Tibial nerve (tissue), 4 donors: ENCODE measurements at regions not wholly inside any gene's neighbourhood (a gene's known extent, or its start where the extent isn't known, plus 50 kb on each side); places are given as distances from the start of the nearest gene placed in this dataset.

ENCODE experiments used
- DNase-seq, 2 donors: peaks; one replicate each; pipeline ENCODE4 v3.0.0-alpha.2; 2019; ENCODE audit warnings: low spot score in 2 of 2
- H3K27ac ChIP-seq, 4 donors: fragments of 200-600 bp; sonication (generic) in 3 of 4; one replicate each; pipeline ENCODE4 v1.5.1; 2017 to 2019; ENCODE audit warnings: mild to moderate bottlenecking in 1 of 4
- H3K27me3 ChIP-seq, 2 donors: fragments of 200-600 bp; sonication (generic) in 1 of 2; one replicate each; pipeline versions ENCODE4 v1.5.1 to v1.6.0; 2017 to 2019
- H3K36me3 ChIP-seq, 3 donors: fragments of 200-600 bp; sonication (generic); one replicate each; pipeline ENCODE4 v1.5.1; 2018 to 2019
- H3K4me1 ChIP-seq, 4 donors: fragments of 200-600 bp; sonication (generic) in 3 of 4; one replicate each; pipeline ENCODE4 v1.5.1; 2017 to 2019
- H3K4me3 ChIP-seq, 4 donors: fragments of 200-600 bp; sonication (generic) in 3 of 4; one replicate each; pipeline ENCODE4 v1.5.1; 2017 to 2019; ENCODE audit warnings: mild to moderate bottlenecking in 1 of 4, moderate library complexity in 1 of 4
- H3K9me3 ChIP-seq, 4 donors: fragments of 200-600 bp; sonication (generic) in 3 of 4; one replicate each; pipeline ENCODE4 v1.5.1; 2017 to 2019
- EP300 ChIP-seq, 2 donors: sonication (generic); formaldehyde crosslinking; IDR thresholded peaks; one replicate each; pipeline ENCODE4 v1.6.1; 2017; ENCODE audit warnings: antibody characterized with exemption in 2 of 2, mild to moderate bottlenecking in 1 of 2
- POLR2A ChIP-seq, 2 donors: fragments of 450-650 bp; IDR thresholded peaks; one replicate each; pipeline ENCODE4 v1.6.1; 2017; ENCODE audit warnings: antibody characterized with exemption in 2 of 2, mild to moderate bottlenecking in 2 of 2, moderate library complexity in 2 of 2
- WGBS, 2 donors: methylation state at CpG; one replicate each; pipeline ENCODE4 v1.1.5; 2018; 5-methylcytosine and 5-hydroxymethylcytosine counted together
- TF ChIP-seq, protein P1 (sequence below), 5 experiments: fragments of 200-600 bp in 3 of 5; fragments of 450-650 bp in 2 of 5; sonication (generic) in 3 of 5; IDR thresholded peaks; one replicate each; pipeline ENCODE4 v1.5.1; 2016 to 2019; ENCODE audit warnings: antibody characterized with exemption in 5 of 5, mild to moderate bottlenecking in 3 of 5, moderate library complexity in 2 of 5

DNA sequence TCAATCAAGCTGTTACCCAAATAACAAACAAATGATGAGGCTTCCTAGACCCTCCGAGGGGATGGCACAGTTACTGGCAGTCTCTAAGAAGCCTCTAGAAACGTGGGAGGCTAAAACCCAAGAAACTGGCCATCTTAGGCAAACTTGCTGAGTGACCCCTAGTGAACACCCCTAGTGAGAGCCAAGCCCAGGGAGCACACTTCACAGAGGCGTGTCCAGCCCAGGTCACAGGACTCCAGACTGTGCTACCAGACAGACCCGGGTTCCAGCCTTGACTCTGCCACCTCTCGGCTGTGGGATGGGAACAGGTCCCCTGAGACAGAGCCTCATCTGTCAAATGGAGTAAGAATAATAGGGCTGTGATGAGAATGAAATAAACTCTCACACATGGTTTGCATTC is 83.5 kb upstream of the ASAP2 start:
- Histone ChIP-seq H3K27ac (no peak overlapping the region), H3K9me3 (peaks cover 0 to 7% (median 0%) of the 10 kb centered on the region in 4 donors), H3K27me3 (no peaks in the 10 kb centered on the region), H3K4me3 (no peak overlapping the region), H3K36me3 (no peaks in the 10 kb centered on the region), H3K4me1 (no peaks in the 10 kb centered on the region)
- TF ChIP-seq POLR2A (IDR thresholded peaks at IDR 0.05) (no peak), EP300 (IDR thresholded peaks at IDR 0.05) (no peak)
- TF ChIP-seq, protein P1, sequence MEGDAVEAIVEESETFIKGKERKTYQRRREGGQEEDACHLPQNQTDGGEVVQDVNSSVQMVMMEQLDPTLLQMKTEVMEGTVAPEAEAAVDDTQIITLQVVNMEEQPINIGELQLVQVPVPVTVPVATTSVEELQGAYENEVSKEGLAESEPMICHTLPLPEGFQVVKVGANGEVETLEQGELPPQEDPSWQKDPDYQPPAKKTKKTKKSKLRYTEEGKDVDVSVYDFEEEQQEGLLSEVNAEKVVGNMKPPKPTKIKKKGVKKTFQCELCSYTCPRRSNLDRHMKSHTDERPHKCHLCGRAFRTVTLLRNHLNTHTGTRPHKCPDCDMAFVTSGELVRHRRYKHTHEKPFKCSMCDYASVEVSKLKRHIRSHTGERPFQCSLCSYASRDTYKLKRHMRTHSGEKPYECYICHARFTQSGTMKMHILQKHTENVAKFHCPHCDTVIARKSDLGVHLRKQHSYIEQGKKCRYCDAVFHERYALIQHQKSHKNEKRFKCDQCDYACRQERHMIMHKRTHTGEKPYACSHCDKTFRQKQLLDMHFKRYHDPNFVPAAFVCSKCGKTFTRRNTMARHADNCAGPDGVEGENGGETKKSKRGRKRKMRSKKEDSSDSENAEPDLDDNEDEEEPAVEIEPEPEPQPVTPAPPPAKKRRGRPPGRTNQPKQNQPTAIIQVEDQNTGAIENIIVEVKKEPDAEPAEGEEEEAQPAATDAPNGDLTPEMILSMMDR (IDR thresholded peaks at IDR 0.05), result no peak
- WGBS, 2 donors, result 65 to 87% methylated on average over 4 to 5 of the region's 5 CpGs
- no peak for DNase-seq

DNA sequence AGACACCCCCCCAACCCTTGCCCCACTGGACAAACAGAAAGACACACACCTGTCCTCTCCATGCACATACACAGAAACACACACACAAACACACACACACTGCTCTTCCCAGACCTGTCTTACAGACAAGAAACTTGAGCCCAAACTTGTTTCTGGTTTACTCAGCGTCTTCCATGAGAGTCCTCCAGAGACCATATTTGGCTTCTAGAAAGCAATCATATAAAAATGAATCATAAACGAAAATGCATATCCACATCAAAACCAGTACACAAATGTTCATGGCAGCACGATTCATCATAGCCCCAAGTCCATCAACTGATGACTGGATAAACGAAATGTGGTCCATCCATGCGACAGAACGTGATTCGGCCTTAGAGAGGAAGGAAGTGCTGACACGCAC is 84.2 kb upstream of the ASAP2 start:
- 92% methylated on average over 8 of the region's 8 CpGs for WGBS, 2 donors
- H3K27me3 ChIP-seq, result no peaks in the 10 kb centered on the region
- no peak for DNase-seq

DNA sequence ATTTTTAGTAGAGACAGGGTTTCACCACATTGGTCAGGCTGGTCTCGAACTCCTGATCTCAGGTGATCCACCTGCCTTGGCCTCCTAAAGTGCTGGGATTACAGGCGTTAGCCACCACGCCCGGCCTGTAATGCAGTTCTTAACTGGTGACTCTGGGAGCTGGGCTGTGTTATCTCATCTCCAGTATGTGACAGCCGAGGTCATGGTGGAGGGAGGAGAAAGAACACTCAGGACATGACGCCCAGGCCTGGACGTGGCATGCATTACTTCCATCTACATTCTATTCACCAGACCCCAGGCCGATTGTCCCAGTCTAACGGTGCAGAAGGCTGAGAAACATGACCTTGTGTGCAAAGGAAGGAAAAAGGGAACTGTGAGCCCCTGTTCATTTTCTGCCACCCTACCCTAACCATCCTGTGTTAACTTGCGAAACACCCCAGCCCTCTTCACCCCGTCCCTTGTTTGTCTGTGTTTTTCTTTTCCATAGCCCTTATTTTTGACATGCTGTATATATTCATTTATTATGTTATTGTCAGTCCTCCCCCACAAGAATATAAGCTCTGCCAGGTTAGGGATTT is 88.1 kb upstream of the ASAP2 start:
- TF ChIP-seq EP300 (IDR thresholded peaks at IDR 0.05) (no peak), POLR2A (IDR thresholded peaks at IDR 0.05) (no peak)
- TF ChIP-seq, protein P1 (IDR thresholded peaks at IDR 0.05), result no peak
- H3K27me3 ChIP-seq, result no peaks in the 10 kb centered on the region
- H3K27ac ChIP-seq, result no peak overlapping the region
- H3K4me3 ChIP-seq, result no peak overlapping the region
- H3K4me1 ChIP-seq, result no peaks in the 10 kb centered on the region
- no peak for DNase-seq
- no peaks in the 10 kb centered on the region for H3K9me3 ChIP-seq
- WGBS, 2 donors, result 81 to 82% methylated on average over 11 of the region's 11 CpGs
- H3K36me3 ChIP-seq, result no peaks in the 10 kb centered on the region

More for the DNA sequence above, 84.2 kb upstream of the ASAP2 start:
- no peaks in the 10 kb centered on the region for H3K36me3 ChIP-seq
- H3K4me1 ChIP-seq, result no peaks in the 10 kb centered on the region
- H3K4me3 ChIP-seq, result no peak overlapping the region
- peaks cover 0 to 7% (median 0%) of the 10 kb centered on the region in 4 donors for H3K9me3 ChIP-seq
- no peak overlapping the region for H3K27ac ChIP-seq
- no peak for TF ChIP-seq EP300 (IDR thresholded peaks at IDR 0.05)
- TF ChIP-seq POLR2A (IDR thresholded peaks at IDR 0.05), result no peak
- TF ChIP-seq, protein P1 (IDR thresholded peaks at IDR 0.05), result no peak

GRCh38 chr2:9115229-9115628 is 91.4 kb upstream of the ASAP2 start:
- 83 to 92% methylated on average over 2 of the region's 2 CpGs for WGBS, 2 donors
- H3K4me3 ChIP-seq, result no peak overlapping the region
- TF ChIP-seq, protein P1 (IDR thresholded peaks at IDR 0.05), result no peak
- no peak for TF ChIP-seq EP300 (IDR thresholded peaks at IDR 0.05)
- no peak for TF ChIP-seq POLR2A (IDR thresholded peaks at IDR 0.05)
- H3K27ac ChIP-seq, result no peak overlapping the region
- peaks cover 0 to 9% (median 0%) of the 10 kb centered on the region in 4 donors for H3K4me1 ChIP-seq
- DNase-seq, result no peak
- no peaks in the 10 kb centered on the region for H3K36me3 ChIP-seq
- no peaks in the 10 kb centered on the region for H3K9me3 ChIP-seq
- no peaks in the 10 kb centered on the region for H3K27me3 ChIP-seq

DNA sequence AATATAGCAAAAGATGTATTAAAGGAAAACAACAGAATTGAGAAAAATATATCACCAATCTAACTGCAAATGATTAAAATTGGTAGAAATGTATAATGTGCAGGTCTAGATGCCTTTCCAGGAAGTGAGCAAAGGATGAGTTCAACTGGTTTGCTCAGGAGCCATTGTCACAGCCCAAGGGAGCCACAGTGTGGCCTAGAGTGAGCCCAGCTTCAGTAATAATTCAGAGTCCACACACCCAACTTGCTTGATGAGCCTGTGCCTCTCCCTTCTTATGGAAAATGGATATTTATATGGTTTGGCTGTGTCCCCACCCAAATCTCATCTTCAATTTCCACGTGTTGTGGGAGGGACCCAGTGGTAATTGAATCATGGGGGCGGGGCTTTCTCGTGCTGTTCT is 92.2 kb upstream of the ASAP2 start:
- Histone ChIP-seq H3K36me3 (no peaks in the 10 kb centered on the region), H3K4me3 (no peak overlapping the region), H3K4me1 (peaks cover 0 to 9% (median 0%) of the 10 kb centered on the region in 4 donors), H3K27ac (no peak overlapping the region), H3K27me3 (no peaks in the 10 kb centered on the region), H3K9me3 (no peaks in the 10 kb centered on the region)
- 73% methylated on average over 3 of the region's 3 CpGs for WGBS, 2 donors
- DNase-seq, result no peak
- TF ChIP-seq, protein P1 (IDR thresholded peaks at IDR 0.05), result no peak
- TF ChIP-seq EP300 (IDR thresholded peaks at IDR 0.05) (no peak), POLR2A (IDR thresholded peaks at IDR 0.05) (no peak)
